SK-N-SH (cell line): ENCODE measurements at regions not wholly inside any gene's neighbourhood (a gene's known extent, or its start where the extent isn't known, plus 50 kb on each side); places are given as distances from the start of the nearest gene placed in this dataset.

ENCODE experiments used
- FOXJ3 ChIP-seq: sonication (generic); formaldehyde crosslinking; IDR thresholded peaks from 2 replicates; pipeline ENCODE4 v1.5.1; 2020; ENCODE audit warnings: mild to moderate bottlenecking, missing genetic modification reagents
- REST ChIP-seq: IDR thresholded peaks from 2 replicates; pipeline ENCODE4 v1.6.1; 2012; ENCODE audit warnings: mild to moderate bottlenecking, low read depth, low read length, moderate library complexity
- YY1 ChIP-seq: IDR thresholded peaks from 2 replicates; pipeline ENCODE4 v1.4.0; 2012; ENCODE audit warnings: low read depth, mild to moderate bottlenecking

- TF ChIP-seq REST (no peak), FOXJ3 (CRISPR knock-in tag) (no peak), YY1 (no peak)
These were observed 246.9 kb downstream of the MATN1 start for GRCh38 chr1:30476476-30476875.
